ENCODE measurements at regions not wholly inside any gene's neighbourhood (a gene's known extent, or its start where the extent isn't known, plus 50 kb on each side); places are given as distances from the start of the nearest gene placed in this dataset.

- H3K36me3 ChIP-seq (replicated peaks in 1 of 2; ENCODE audit: control insufficient read depth in 1 of 2, insufficient read depth in 2 of 2, low read length in 1 of 2) = no peaks in the 10 kb centered on the region
- H2AFZ ChIP-seq (ENCODE audit: low read depth) = no peak overlapping the region
- TF ChIP-seq TCF12 (IDR thresholded peaks at IDR 0.05) = no peak
- TF ChIP-seq EZH2phosphoT487 (IDR thresholded peaks at IDR 0.05; ENCODE audit: borderline replicate concordance, low read depth) = no peak
- TF ChIP-seq FOXJ3 (CRISPR knock-in tag; IDR thresholded peaks at IDR 0.05) = no peak
- no peak for TF ChIP-seq MXI1 (IDR thresholded peaks at IDR 0.05; ENCODE audit: low read depth, low read length)
- TF ChIP-seq NRF1 (IDR thresholded peaks at IDR 0.05; ENCODE audit: low read depth, low read length) = no peak
- no peak for TF ChIP-seq TAF1 (IDR thresholded peaks at IDR 0.05; ENCODE audit: borderline replicate concordance, low read depth, low read length)
- TF ChIP-seq, protein P1, sequence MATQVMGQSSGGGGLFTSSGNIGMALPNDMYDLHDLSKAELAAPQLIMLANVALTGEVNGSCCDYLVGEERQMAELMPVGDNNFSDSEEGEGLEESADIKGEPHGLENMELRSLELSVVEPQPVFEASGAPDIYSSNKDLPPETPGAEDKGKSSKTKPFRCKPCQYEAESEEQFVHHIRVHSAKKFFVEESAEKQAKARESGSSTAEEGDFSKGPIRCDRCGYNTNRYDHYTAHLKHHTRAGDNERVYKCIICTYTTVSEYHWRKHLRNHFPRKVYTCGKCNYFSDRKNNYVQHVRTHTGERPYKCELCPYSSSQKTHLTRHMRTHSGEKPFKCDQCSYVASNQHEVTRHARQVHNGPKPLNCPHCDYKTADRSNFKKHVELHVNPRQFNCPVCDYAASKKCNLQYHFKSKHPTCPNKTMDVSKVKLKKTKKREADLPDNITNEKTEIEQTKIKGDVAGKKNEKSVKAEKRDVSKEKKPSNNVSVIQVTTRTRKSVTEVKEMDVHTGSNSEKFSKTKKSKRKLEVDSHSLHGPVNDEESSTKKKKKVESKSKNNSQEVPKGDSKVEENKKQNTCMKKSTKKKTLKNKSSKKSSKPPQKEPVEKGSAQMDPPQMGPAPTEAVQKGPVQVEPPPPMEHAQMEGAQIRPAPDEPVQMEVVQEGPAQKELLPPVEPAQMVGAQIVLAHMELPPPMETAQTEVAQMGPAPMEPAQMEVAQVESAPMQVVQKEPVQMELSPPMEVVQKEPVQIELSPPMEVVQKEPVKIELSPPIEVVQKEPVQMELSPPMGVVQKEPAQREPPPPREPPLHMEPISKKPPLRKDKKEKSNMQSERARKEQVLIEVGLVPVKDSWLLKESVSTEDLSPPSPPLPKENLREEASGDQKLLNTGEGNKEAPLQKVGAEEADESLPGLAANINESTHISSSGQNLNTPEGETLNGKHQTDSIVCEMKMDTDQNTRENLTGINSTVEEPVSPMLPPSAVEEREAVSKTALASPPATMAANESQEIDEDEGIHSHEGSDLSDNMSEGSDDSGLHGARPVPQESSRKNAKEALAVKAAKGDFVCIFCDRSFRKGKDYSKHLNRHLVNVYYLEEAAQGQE (IDR thresholded peaks at IDR 0.05; ENCODE audit: low read depth, low read length) = no peak
- TF ChIP-seq YY1 (IDR thresholded peaks at IDR 0.05; ENCODE audit: low read depth) = no peak
- TF ChIP-seq, protein P2, sequence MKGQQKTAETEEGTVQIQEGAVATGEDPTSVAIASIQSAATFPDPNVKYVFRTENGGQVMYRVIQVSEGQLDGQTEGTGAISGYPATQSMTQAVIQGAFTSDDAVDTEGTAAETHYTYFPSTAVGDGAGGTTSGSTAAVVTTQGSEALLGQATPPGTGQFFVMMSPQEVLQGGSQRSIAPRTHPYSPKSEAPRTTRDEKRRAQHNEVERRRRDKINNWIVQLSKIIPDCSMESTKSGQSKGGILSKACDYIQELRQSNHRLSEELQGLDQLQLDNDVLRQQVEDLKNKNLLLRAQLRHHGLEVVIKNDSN (IDR thresholded peaks at IDR 0.05; ENCODE audit: borderline replicate concordance, low read depth) = no peak
- no peak for TF ChIP-seq CHD2 (IDR thresholded peaks at IDR 0.05; ENCODE audit: low read length, partially characterized antibody)
- H3K9me2 ChIP-seq = no peaks in the 10 kb centered on the region
- WGBS (ENCODE audit: low lambda C conversion rate) = 36% methylated on average over 2 of the region's 2 CpGs
- no peaks in the 10 kb centered on the region for H4K20me1 ChIP-seq (ENCODE audit: insufficient read depth)
- no peaks in the 10 kb centered on the region for H3K9me3 ChIP-seq
- POLR2A ChIA-PET = no interaction called here
- H3K4me2 ChIP-seq = no peak overlapping the region
- no peak overlapping the region for H3K9ac ChIP-seq
- DNase-seq = no peak
- no peak overlapping the region for H3K27ac ChIP-seq (ENCODE audit: low read depth in 2 of 2, low read length in 1 of 2)
- no peaks in the 10 kb centered on the region for H3F3A ChIP-seq (replicated peaks; ENCODE audit: insufficient read depth)
- H3K27me3 ChIP-seq (ENCODE audit: insufficient read depth) = no peaks in the 10 kb centered on the region
- CTCF ChIA-PET = interaction anchor here (0.7 kb wide), 1 partner anchor 25 kb away, joined by 3 read pairs; no protein-coding TSS in a partner anchor
- H3K4me1 ChIP-seq (ENCODE audit: control insufficient read depth in 1 of 2, insufficient read depth in 2 of 2, low read depth in 1 of 2, low read length in 1 of 2) = no peaks in the 10 kb centered on the region
- no peak overlapping the region for H3K4me3 ChIP-seq (ENCODE audit: low read depth in 2 of 2, low read length in 1 of 2)
- no peaks in the 10 kb centered on the region for H3K79me2 ChIP-seq (ENCODE audit: insufficient read depth)
Observed at GRCh38 chr5:174818430-174818829, 94.0 kb downstream of the MSX2 start.

DNA sequence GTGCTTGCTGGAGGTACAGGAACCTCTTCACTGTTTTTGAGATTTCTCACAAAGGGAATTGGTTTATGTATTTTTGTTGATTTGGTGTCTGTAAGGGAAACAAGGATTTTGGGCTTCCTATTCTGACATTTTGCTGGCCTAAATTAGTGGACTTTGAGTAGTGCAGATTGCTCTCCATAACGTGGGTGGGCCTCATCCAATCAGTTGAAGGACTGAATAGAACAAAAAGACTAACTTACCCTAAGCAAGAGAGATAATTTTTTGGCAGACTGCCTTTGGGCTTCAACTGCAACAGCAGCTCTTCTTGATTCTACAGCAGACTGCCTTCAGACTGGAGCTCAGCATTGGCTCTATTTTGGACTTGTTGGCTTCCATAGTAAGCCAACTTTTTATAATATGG, 93.2 kb downstream of the MSX2 start:
- H2AFZ ChIP-seq (ENCODE audit: low read depth) = no peak overlapping the region
- CTCF ChIA-PET = interaction anchor here (1.2 kb wide), 1 partner anchor 19 kb away, joined by 3 read pairs; no protein-coding TSS in a partner anchor
- no peak for TF ChIP-seq SMC3 (IDR thresholded peaks at IDR 0.05; ENCODE audit: low read depth, low read length)
- TF ChIP-seq EP300 (IDR thresholded peaks at IDR 0.05; ENCODE audit: borderline replicate concordance in 1 of 2, low read depth in 1 of 2, low read length in 1 of 2) = no peak
- TF ChIP-seq RAD21 (IDR thresholded peaks at IDR 0.05; ENCODE audit: low read length) = no peak
- no peak for TF ChIP-seq CHD2 (IDR thresholded peaks at IDR 0.05; ENCODE audit: low read length, partially characterized antibody)
- no peak for TF ChIP-seq YY1 (IDR thresholded peaks at IDR 0.05; ENCODE audit: low read depth)
- TF ChIP-seq ELF1 (IDR thresholded peaks at IDR 0.05) = no peak
- TF ChIP-seq, protein P2 (IDR thresholded peaks at IDR 0.05; ENCODE audit: borderline replicate concordance, low read depth) = no peak
- TF ChIP-seq RXRA (IDR thresholded peaks at IDR 0.05; ENCODE audit: borderline replicate concordance, low read depth) = no peak
- TF ChIP-seq TEAD4 (IDR thresholded peaks at IDR 0.05; ENCODE audit: borderline replicate concordance, insufficient read depth) = no peak
- TF ChIP-seq NRF1 (IDR thresholded peaks at IDR 0.05; ENCODE audit: low read depth, low read length) = no peak
- TF ChIP-seq, protein P1 (IDR thresholded peaks at IDR 0.05; ENCODE audit: low read depth, low read length) = no peak
- no peak for TF ChIP-seq RFX5 (IDR thresholded peaks at IDR 0.05; ENCODE audit: low read length)
- TF ChIP-seq FOSL2 (IDR thresholded peaks at IDR 0.05; ENCODE audit: borderline replicate concordance, low read depth) = no peak

More for the DNA sequence above, 93.2 kb downstream of the MSX2 start:
- no peak for DNase-seq
- Histone ChIP-seq H4K20me1 (ENCODE audit: insufficient read depth) (no peaks in the 10 kb centered on the region), H3K27ac (ENCODE audit: low read depth in 2 of 2, low read length in 1 of 2) (no peak overlapping the region), H3K9me2 (no peaks in the 10 kb centered on the region), H3K4me1 (ENCODE audit: control insufficient read depth in 1 of 2, insufficient read depth in 2 of 2, low read depth in 1 of 2, low read length in 1 of 2) (no peaks in the 10 kb centered on the region), H3K9ac (no peak overlapping the region), H3K36me3 (replicated peaks in 1 of 2; ENCODE audit: control insufficient read depth in 1 of 2, insufficient read depth in 2 of 2, low read length in 1 of 2) (no peaks in the 10 kb centered on the region), H3K9me3 (no peaks in the 10 kb centered on the region), H3K4me2 (no peak overlapping the region), H3K79me2 (ENCODE audit: insufficient read depth) (no peaks in the 10 kb centered on the region), H3K4me3 (ENCODE audit: low read depth in 2 of 2, low read length in 1 of 2) (no peak overlapping the region), H3K27me3 (ENCODE audit: insufficient read depth) (no peaks in the 10 kb centered on the region), H3F3A (replicated peaks; ENCODE audit: insufficient read depth) (no peaks in the 10 kb centered on the region)
- POLR2A ChIA-PET = no interaction called here
- WGBS (ENCODE audit: low lambda C conversion rate) = 0% methylated on average over 1 of the region's 1 CpG

All from SK-N-SH (cell line).